ENCODE measurements at regions not wholly inside any gene's neighbourhood (a gene's known extent, or its start where the extent isn't known, plus 50 kb on each side); places are given as distances from the start of the nearest gene placed in this dataset.

- intact Hi-C loops (cut with DNase I; ENCODE audit: low total_unique reads), result no loop called here
- peak overlapping the region in 1 of 5 donors; percentile 16 for H3K27ac ChIP-seq
- WGBS, 5 donors, result 30 to 46% (median 33%) methylated on average over 7 of the region's 7 CpGs
Observed at GRCh38 chr6:15090145-15090579, 155.7 kb upstream of the JARID2 start.

GRCh38 chr6:15090745-15091384, 155.0 kb upstream of the JARID2 start:
- Histone ChIP-seq H3K27me3 (no peaks in the 10 kb centered on the region), H3K4me3 (no peak overlapping the region), H3K4me1 (peaks cover 0 to 23% (median 14%) of the 10 kb centered on the region in 4 donors), H3K36me3 (no peaks in the 10 kb centered on the region), H3K27ac (no peak overlapping the region), H3K9me3 (no peaks in the 10 kb centered on the region)
- TF ChIP-seq POLR2AphosphoS5 (IDR thresholded peaks at IDR 0.05), result no peak
- no peak for TF ChIP-seq POLR2A (IDR thresholded peaks at IDR 0.05)
- TF ChIP-seq EP300 (IDR thresholded peaks at IDR 0.05), result no peak
- TF ChIP-seq CTCF (IDR thresholded peaks at IDR 0.05), result no peak
- WGBS, 5 donors, result 79 to 85% (median 83%) methylated on average over 9 of the region's 9 CpGs
- DNase-seq, result no peak
- intact Hi-C loops (cut with DNase I; ENCODE audit: low total_unique reads), result no loop called here

More at GRCh38 chr6:15090145-15090579, 155.7 kb upstream of the JARID2 start:
- Histone ChIP-seq H3K36me3 (no peaks in the 10 kb centered on the region), H3K27me3 (no peaks in the 10 kb centered on the region), H3K9me3 (no peaks in the 10 kb centered on the region), H3K4me1 (peaks cover 0 to 23% (median 14%) of the 10 kb centered on the region in 4 donors), H3K4me3 (no peak overlapping the region)
- TF ChIP-seq POLR2AphosphoS5 (IDR thresholded peaks at IDR 0.05) (no peak), EP300 (IDR thresholded peaks at IDR 0.05) (no peak), CTCF (IDR thresholded peaks at IDR 0.05) (no peak), POLR2A (IDR thresholded peaks at IDR 0.05) (no peak)
- DNase-seq, result peak in 1 of 2 donors; percentile 51

- Histone ChIP-seq H3K4me3 (no peak overlapping the region), H3K9me3 (no peaks in the 10 kb centered on the region), H3K27ac (no peak overlapping the region), H3K36me3 (no peaks in the 10 kb centered on the region), H3K4me1 (no peaks in the 10 kb centered on the region), H3K27me3 (no peaks in the 10 kb centered on the region)
- intact Hi-C loops (cut with DNase I; ENCODE audit: low total_unique reads), result no loop called here
- TF ChIP-seq POLR2A (IDR thresholded peaks at IDR 0.05), result no peak
- no peak for TF ChIP-seq POLR2AphosphoS5 (IDR thresholded peaks at IDR 0.05)
- no peak for TF ChIP-seq EP300 (IDR thresholded peaks at IDR 0.05)
- TF ChIP-seq CTCF (IDR thresholded peaks at IDR 0.05), result no peak
- no peak for DNase-seq
- 86 to 89% (median 88%) methylated on average over 17 of the region's 17 CpGs for WGBS, 5 donors
Observed at GRCh38 chr6:15096894-15097837, 148.7 kb upstream of the JARID2 start.

- Histone ChIP-seq H3K9me3 (peaks cover 0 to 9% (median 3%) of the 10 kb centered on the region in 4 donors), H3K36me3 (no peaks in the 10 kb centered on the region), H3K27me3 (no peaks in the 10 kb centered on the region), H3K27ac (no peak overlapping the region), H3K4me3 (no peak overlapping the region), H3K4me1 (no peaks in the 10 kb centered on the region)
- TF ChIP-seq POLR2AphosphoS5 (IDR thresholded peaks at IDR 0.05), result no peak
- TF ChIP-seq EP300 (IDR thresholded peaks at IDR 0.05), result no peak
- no peak for TF ChIP-seq POLR2A (IDR thresholded peaks at IDR 0.05)
- no peak for TF ChIP-seq CTCF (IDR thresholded peaks at IDR 0.05)
- no peak for DNase-seq
- intact Hi-C loops (cut with DNase I; ENCODE audit: low total_unique reads), result no loop called here
- 81 to 95% (median 92%) methylated on average over 7 of the region's 7 CpGs for WGBS, 5 donors
Observed at GRCh38 chr6:15101130-15101529, 144.7 kb upstream of the JARID2 start.
